Fibroblast of lung (primary cell): ENCODE measurements at regions not wholly inside any gene's neighbourhood (a gene's known extent, or its start where the extent isn't known, plus 50 kb on each side); places are given as distances from the start of the nearest gene placed in this dataset.

Experiments used
- DNase-seq, 2 donors: peaks; one replicate each; pipeline versions ENCODE4 v3.0.0 to v3.0.0-alpha.2; 2010; ENCODE audit warnings: low read depth in 2 of 2
- H2AFZ ChIP-seq: 2 replicates; pipeline ENCODE4 v1.5.1; 2012; ENCODE audit warnings: low read length, control low read depth, inconsistent platforms
- H3K27ac ChIP-seq: 2 replicates; pipeline ENCODE4 v1.5.1; 2011; ENCODE audit warnings: low read length, control low read depth; ENCODE audit not compliant: insufficient read depth
- H3K27me3 ChIP-seq: 2 replicates; pipeline ENCODE4 v1.5.1; 2011; ENCODE audit warnings: mild to moderate bottlenecking, low read length; ENCODE audit not compliant: control insufficient read depth, insufficient read depth
- H3K36me3 ChIP-seq: 2 replicates; pipeline ENCODE4 v1.5.1; 2011; ENCODE audit warnings: low read length; ENCODE audit not compliant: control insufficient read depth, insufficient read depth
- H3K4me1 ChIP-seq: 2 replicates; pipeline ENCODE4 v1.5.1; 2011; ENCODE audit warnings: low read length; ENCODE audit not compliant: control insufficient read depth, insufficient read depth; ENCODE audit errors: extremely low read depth
- H3K4me2 ChIP-seq: 2 replicates; pipeline ENCODE4 v1.5.1; 2011; ENCODE audit warnings: low read length, control low read depth; ENCODE audit not compliant: insufficient read depth; ENCODE audit errors: extremely low read depth
- H3K4me3 ChIP-seq, 4 experiments: fragments of 200-600 bp in 1 of 4; sonication (generic) in 1 of 4; replicated peaks in 1 of 4; 2 replicates each; pipeline ENCODE4 v1.5.1; 2011 to 2016; ENCODE audit warnings: low read length in 4 of 4, low read depth in 3 of 4, mild to moderate bottlenecking in 3 of 4, control low read depth in 2 of 4, inconsistent platforms in 1 of 4, mixed read lengths in 1 of 4; ENCODE audit not compliant: insufficient read depth in 1 of 4; ENCODE audit errors: control extremely low read depth in 1 of 4
- H3K79me2 ChIP-seq: 2 replicates; pipeline ENCODE4 v1.5.1; 2012; ENCODE audit warnings: mild to moderate bottlenecking, low read length, inconsistent platforms; ENCODE audit not compliant: control insufficient read depth, insufficient read depth
- H3K9ac ChIP-seq: 2 replicates; pipeline ENCODE4 v1.5.1; 2011; ENCODE audit warnings: mild to moderate bottlenecking, low read length, control low read depth; ENCODE audit not compliant: insufficient read depth
- H3K9me3 ChIP-seq: 2 replicates; pipeline ENCODE4 v1.5.1; 2012; ENCODE audit warnings: low read depth, low read length; ENCODE audit not compliant: control insufficient read depth, insufficient read depth
- H4K20me1 ChIP-seq: 2 replicates; pipeline ENCODE4 v1.5.1; 2011; ENCODE audit warnings: low read length; ENCODE audit not compliant: control insufficient read depth, insufficient read depth; ENCODE audit errors: extremely low read depth
- CTCF ChIP-seq, 2 donors: IDR thresholded peaks in 1 of 2; conservative IDR thresholded peaks in 1 of 2; 1 replicate in 1 of 2; 2 replicates in 1 of 2; pipeline ENCODE4 v1.5.1; 2011 to 2012; ENCODE audit warnings: low read length in 2 of 2, control low read depth in 1 of 2, inconsistent platforms in 1 of 2, low read depth in 1 of 2, mild to moderate bottlenecking in 1 of 2
- EZH2 ChIP-seq: IDR thresholded peaks from 2 replicates; pipeline ENCODE4 v1.5.1; 2012; ENCODE audit warnings: low read length, control low read depth, mild to moderate bottlenecking; ENCODE audit errors: missing control alignments

GRCh38 chr6:169972736-169973135, 221.3 kb downstream of the ERMARD start:
- Histone ChIP-seq H3K4me1 (no peaks in the 10 kb centered on the region), H3K79me2 (no peaks in the 10 kb centered on the region), H2AFZ (no peak overlapping the region), H3K9ac (no peak overlapping the region), H3K4me3 (no peak overlapping the region), H3K27me3 (no peaks in the 10 kb centered on the region), H4K20me1 (no peaks in the 10 kb centered on the region), H3K4me2 (no peak overlapping the region), H3K36me3 (no peaks in the 10 kb centered on the region), H3K27ac (no peak overlapping the region), H3K9me3 (no peaks in the 10 kb centered on the region)
- TF ChIP-seq CTCF (conservative IDR thresholded peaks at IDR 0.05 in 1 of 2, IDR thresholded peaks at IDR 0.05 in 1 of 2; ENCODE audit: low read depth in 1 of 2, low read length in 2 of 2) (no peak), EZH2 (no peak)
- no peak for DNase-seq

GRCh38 chr6:169972101-169972651, 220.8 kb downstream of the ERMARD start:
- H3K4me1 ChIP-seq = no peaks in the 10 kb centered on the region
- DNase-seq = no peak
- H3K27ac ChIP-seq = no peak overlapping the region
- no peaks in the 10 kb centered on the region for H4K20me1 ChIP-seq
- H2AFZ ChIP-seq = no peak overlapping the region
- no peaks in the 10 kb centered on the region for H3K79me2 ChIP-seq
- H3K4me3 ChIP-seq = no peak overlapping the region
- H3K9me3 ChIP-seq = no peaks in the 10 kb centered on the region
- no peak for TF ChIP-seq EZH2
- no peaks in the 10 kb centered on the region for H3K27me3 ChIP-seq
- no peaks in the 10 kb centered on the region for H3K36me3 ChIP-seq
- no peak overlapping the region for H3K9ac ChIP-seq
- no peak overlapping the region for H3K4me2 ChIP-seq

GRCh38 chr6:169971081-169971861, 219.8 kb downstream of the ERMARD start:
- Histone ChIP-seq H3K36me3 (no peaks in the 10 kb centered on the region), H3K9me3 (no peaks in the 10 kb centered on the region), H3K27me3 (no peaks in the 10 kb centered on the region), H2AFZ (no peak overlapping the region), H3K79me2 (no peaks in the 10 kb centered on the region), H3K9ac (no peak overlapping the region), H3K4me3 (no peak overlapping the region), H3K4me1 (no peaks in the 10 kb centered on the region), H3K27ac (no peak overlapping the region), H3K4me2 (no peak overlapping the region), H4K20me1 (no peaks in the 10 kb centered on the region)
- TF ChIP-seq CTCF (conservative IDR thresholded peaks at IDR 0.05 in 1 of 2, IDR thresholded peaks at IDR 0.05 in 1 of 2; ENCODE audit: low read depth in 1 of 2, low read length in 2 of 2) = no peak
- no peak for TF ChIP-seq EZH2
- no peak for DNase-seq
